GM12878 (cell line): ENCODE measurements at regions not wholly inside any gene's neighbourhood (a gene's known extent, or its start where the extent isn't known, plus 50 kb on each side); places are given as distances from the start of the nearest gene placed in this dataset.

Experiments used
- CREM ChIP-seq: IDR thresholded peaks from 2 replicates; pipeline ENCODE4 v1.6.1; 2014; ENCODE audit warnings: antibody characterized with exemption, low read depth
- CTCF ChIP-seq, 3 experiments: IDR thresholded peaks in 2 of 3; conservative IDR thresholded peaks in 1 of 3; 2 replicates each; pipeline ENCODE4 v1.5.1; 2011; ENCODE audit warnings: low read depth in 3 of 3, low read length in 3 of 3, mild to moderate bottlenecking in 3 of 3, control low read depth in 2 of 3, moderate library complexity in 2 of 3, inconsistent platforms in 1 of 3, mixed read lengths in 1 of 3; ENCODE audit not compliant: control insufficient read depth in 2 of 3, insufficient read depth in 1 of 3; ENCODE audit errors: extremely low read depth in 1 of 3
- EZH2 ChIP-seq: IDR thresholded peaks from 2 replicates; pipeline ENCODE4 v1.6.1; 2012; ENCODE audit warnings: low read depth, mild to moderate bottlenecking, control low read depth, inconsistent platforms, low read length, borderline replicate concordance; ENCODE audit not compliant: control insufficient read depth
- HCFC1 ChIP-seq: fragments of 150-350 bp; IDR thresholded peaks from 2 replicates; pipeline ENCODE4 v1.6.1; 2014; ENCODE audit warnings: low read length
- MXI1 ChIP-seq: fragments of 150-350 bp; IDR thresholded peaks from 2 replicates; pipeline ENCODE4 v1.6.1; 2011; ENCODE audit warnings: low read depth, mild to moderate bottlenecking, inconsistent platforms, low read length, improper control_type of control experiment
- RELA ChIP-seq: fragments of 450-650 bp; IDR thresholded peaks from 2 replicates; pipeline ENCODE4 v1.8.0; 2014; ENCODE audit warnings: borderline replicate concordance; ENCODE audit not compliant: partially characterized antibody
- SMAD5 ChIP-seq: IDR thresholded peaks from 2 replicates; pipeline ENCODE4 v1.6.1; 2016; ENCODE audit warnings: antibody characterized with exemption, low read depth
- SPI1 ChIP-seq: IDR thresholded peaks from 2 replicates; pipeline ENCODE4 v1.6.1; 2011; ENCODE audit warnings: low read depth, mild to moderate bottlenecking, low read length, moderate library complexity, borderline replicate concordance; ENCODE audit not compliant: insufficient read depth
- ZBTB4 ChIP-seq: fragments of 450-650 bp; formaldehyde crosslinking; IDR thresholded peaks from 2 replicates; pipeline ENCODE4 v1.4.0; 2022; ENCODE audit warnings: mild to moderate bottlenecking, moderate library complexity

- no peak for TF ChIP-seq EZH2
- TF ChIP-seq SMAD5 = no peak
- no peak for TF ChIP-seq RELA
- TF ChIP-seq CREM = no peak
- no peak for TF ChIP-seq ZBTB4
- no peak for TF ChIP-seq MXI1
- no peak for TF ChIP-seq SPI1
- no peak for TF ChIP-seq HCFC1
- no peak for TF ChIP-seq CTCF (IDR thresholded peaks at IDR 0.05 in 2 of 3, conservative IDR thresholded peaks at IDR 0.05 in 1 of 3; ENCODE audit: control insufficient read depth in 2 of 3, extremely low read depth in 1 of 3, insufficient read depth in 1 of 3, low read depth in 3 of 3, low read length in 3 of 3)
These were observed 70.4 kb upstream of the IRF2BP2 start for GRCh38 chr1:234680331-234680904.
